ENCODE measurements at regions not wholly inside any gene's neighbourhood (a gene's known extent, or its start where the extent isn't known, plus 50 kb on each side); places are given as distances from the start of the nearest gene placed in this dataset.

DNA sequence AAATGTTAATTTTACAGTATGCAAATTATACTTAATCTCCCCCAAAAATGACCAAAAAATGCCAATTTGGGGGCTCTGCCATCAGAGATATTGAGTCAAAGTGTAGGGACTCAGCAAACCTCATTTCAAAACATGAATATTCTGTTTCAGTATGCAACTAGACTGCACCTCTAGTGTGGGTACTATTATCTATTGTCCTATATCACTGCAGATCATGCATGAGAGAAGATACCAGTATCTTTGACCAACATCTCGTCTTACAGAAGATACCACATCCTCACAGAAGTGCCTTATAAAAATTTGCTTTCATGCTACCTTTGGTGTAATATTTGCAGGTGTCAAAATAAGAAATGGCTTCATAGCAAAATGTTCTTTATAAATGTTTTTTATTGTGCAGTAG is 623.8 kb downstream of the TENT5A start:
- Histone ChIP-seq H3K4me1 (ENCODE audit: control insufficient read depth in 1 of 2, insufficient read depth in 2 of 2, low read depth in 1 of 2, low read length in 1 of 2) (no peaks in the 10 kb centered on the region; a peak in 1 of 4 replicates), H3K4me3 (ENCODE audit: low read depth in 2 of 2, low read length in 1 of 2) (no peak overlapping the region), H2AFZ (ENCODE audit: low read depth) (no peak overlapping the region), H3F3A (replicated peaks; ENCODE audit: insufficient read depth) (no peaks in the 10 kb centered on the region), H4K20me1 (ENCODE audit: insufficient read depth) (no peaks in the 10 kb centered on the region), H3K27me3 (ENCODE audit: insufficient read depth) (no peaks in the 10 kb centered on the region), H3K9me3 (no peaks in the 10 kb centered on the region), H3K79me2 (ENCODE audit: insufficient read depth) (no peaks in the 10 kb centered on the region), H3K4me2 (no peak overlapping the region), H3K9ac (no peak overlapping the region), H3K9me2 (no peaks in the 10 kb centered on the region), H3K27ac (ENCODE audit: low read depth in 2 of 2, low read length in 1 of 2) (no peak overlapping the region), H3K36me3 (replicated peaks in 1 of 2; ENCODE audit: control insufficient read depth in 1 of 2, insufficient read depth in 2 of 2, low read length in 1 of 2) (no peaks in the 10 kb centered on the region)
- no peak for DNase-seq
- CTCF ChIA-PET, result no interaction called here
- POLR2A ChIA-PET, result no interaction called here
- TF ChIP-seq TAF1 (IDR thresholded peaks at IDR 0.05; ENCODE audit: borderline replicate concordance, low read depth, low read length) (no peak), FOSL2 (IDR thresholded peaks at IDR 0.05; ENCODE audit: borderline replicate concordance, low read depth) (no peak), RAD21 (IDR thresholded peaks at IDR 0.05; ENCODE audit: low read length) (no peak), JUND (IDR thresholded peaks at IDR 0.05) (no peak), ELF1 (IDR thresholded peaks at IDR 0.05) (no peak), TCF12 (IDR thresholded peaks at IDR 0.05) (no peak), FOXM1 (IDR thresholded peaks at IDR 0.05; ENCODE audit: low read depth) (no peak), RFX5 (IDR thresholded peaks at IDR 0.05; ENCODE audit: low read length) (no peak), POLR2AphosphoS5 (IDR thresholded peaks at IDR 0.05; ENCODE audit: low read depth, low read length) (no peak)
- TF ChIP-seq, protein P1, sequence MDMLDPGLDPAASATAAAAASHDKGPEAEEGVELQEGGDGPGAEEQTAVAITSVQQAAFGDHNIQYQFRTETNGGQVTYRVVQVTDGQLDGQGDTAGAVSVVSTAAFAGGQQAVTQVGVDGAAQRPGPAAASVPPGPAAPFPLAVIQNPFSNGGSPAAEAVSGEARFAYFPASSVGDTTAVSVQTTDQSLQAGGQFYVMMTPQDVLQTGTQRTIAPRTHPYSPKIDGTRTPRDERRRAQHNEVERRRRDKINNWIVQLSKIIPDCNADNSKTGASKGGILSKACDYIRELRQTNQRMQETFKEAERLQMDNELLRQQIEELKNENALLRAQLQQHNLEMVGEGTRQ (IDR thresholded peaks at IDR 0.05; ENCODE audit: borderline replicate concordance, low read depth, low read length), result no peak
- TF ChIP-seq, protein P2, sequence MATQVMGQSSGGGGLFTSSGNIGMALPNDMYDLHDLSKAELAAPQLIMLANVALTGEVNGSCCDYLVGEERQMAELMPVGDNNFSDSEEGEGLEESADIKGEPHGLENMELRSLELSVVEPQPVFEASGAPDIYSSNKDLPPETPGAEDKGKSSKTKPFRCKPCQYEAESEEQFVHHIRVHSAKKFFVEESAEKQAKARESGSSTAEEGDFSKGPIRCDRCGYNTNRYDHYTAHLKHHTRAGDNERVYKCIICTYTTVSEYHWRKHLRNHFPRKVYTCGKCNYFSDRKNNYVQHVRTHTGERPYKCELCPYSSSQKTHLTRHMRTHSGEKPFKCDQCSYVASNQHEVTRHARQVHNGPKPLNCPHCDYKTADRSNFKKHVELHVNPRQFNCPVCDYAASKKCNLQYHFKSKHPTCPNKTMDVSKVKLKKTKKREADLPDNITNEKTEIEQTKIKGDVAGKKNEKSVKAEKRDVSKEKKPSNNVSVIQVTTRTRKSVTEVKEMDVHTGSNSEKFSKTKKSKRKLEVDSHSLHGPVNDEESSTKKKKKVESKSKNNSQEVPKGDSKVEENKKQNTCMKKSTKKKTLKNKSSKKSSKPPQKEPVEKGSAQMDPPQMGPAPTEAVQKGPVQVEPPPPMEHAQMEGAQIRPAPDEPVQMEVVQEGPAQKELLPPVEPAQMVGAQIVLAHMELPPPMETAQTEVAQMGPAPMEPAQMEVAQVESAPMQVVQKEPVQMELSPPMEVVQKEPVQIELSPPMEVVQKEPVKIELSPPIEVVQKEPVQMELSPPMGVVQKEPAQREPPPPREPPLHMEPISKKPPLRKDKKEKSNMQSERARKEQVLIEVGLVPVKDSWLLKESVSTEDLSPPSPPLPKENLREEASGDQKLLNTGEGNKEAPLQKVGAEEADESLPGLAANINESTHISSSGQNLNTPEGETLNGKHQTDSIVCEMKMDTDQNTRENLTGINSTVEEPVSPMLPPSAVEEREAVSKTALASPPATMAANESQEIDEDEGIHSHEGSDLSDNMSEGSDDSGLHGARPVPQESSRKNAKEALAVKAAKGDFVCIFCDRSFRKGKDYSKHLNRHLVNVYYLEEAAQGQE (IDR thresholded peaks at IDR 0.05; ENCODE audit: low read depth, low read length), result no peak
- TF ChIP-seq, protein P3, sequence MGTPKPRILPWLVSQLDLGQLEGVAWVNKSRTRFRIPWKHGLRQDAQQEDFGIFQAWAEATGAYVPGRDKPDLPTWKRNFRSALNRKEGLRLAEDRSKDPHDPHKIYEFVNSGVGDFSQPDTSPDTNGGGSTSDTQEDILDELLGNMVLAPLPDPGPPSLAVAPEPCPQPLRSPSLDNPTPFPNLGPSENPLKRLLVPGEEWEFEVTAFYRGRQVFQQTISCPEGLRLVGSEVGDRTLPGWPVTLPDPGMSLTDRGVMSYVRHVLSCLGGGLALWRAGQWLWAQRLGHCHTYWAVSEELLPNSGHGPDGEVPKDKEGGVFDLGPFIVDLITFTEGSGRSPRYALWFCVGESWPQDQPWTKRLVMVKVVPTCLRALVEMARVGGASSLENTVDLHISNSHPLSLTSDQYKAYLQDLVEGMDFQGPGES (IDR thresholded peaks at IDR 0.05; ENCODE audit: low read depth, low read length), result no peak
- WGBS (ENCODE audit: low lambda C conversion rate), result 56% methylated on average over 1 of the region's 1 CpG

GRCh38 chr6:81126150-81126549 is 626.3 kb downstream of the TENT5A start:
- Histone ChIP-seq H3K79me2 (ENCODE audit: insufficient read depth) (no peaks in the 10 kb centered on the region), H3K4me1 (ENCODE audit: control insufficient read depth in 1 of 2, insufficient read depth in 2 of 2, low read depth in 1 of 2, low read length in 1 of 2) (no peaks in the 10 kb centered on the region; a peak in 1 of 4 replicates), H3K36me3 (replicated peaks in 1 of 2; ENCODE audit: control insufficient read depth in 1 of 2, insufficient read depth in 2 of 2, low read length in 1 of 2) (no peaks in the 10 kb centered on the region), H2AFZ (ENCODE audit: low read depth) (no peak overlapping the region), H3K9me3 (no peaks in the 10 kb centered on the region; the same call in 1 of the 2 replicates), H3K9me2 (no peaks in the 10 kb centered on the region), H4K20me1 (ENCODE audit: insufficient read depth) (no peaks in the 10 kb centered on the region), H3K27me3 (ENCODE audit: insufficient read depth) (no peaks in the 10 kb centered on the region), H3K4me3 (ENCODE audit: low read depth in 2 of 2, low read length in 1 of 2) (no peak overlapping the region), H3K9ac (no peak overlapping the region), H3K27ac (ENCODE audit: low read depth in 2 of 2, low read length in 1 of 2) (no peak overlapping the region), H3K4me2 (no peak overlapping the region), H3F3A (replicated peaks; ENCODE audit: insufficient read depth) (no peaks in the 10 kb centered on the region)
- TF ChIP-seq FOSL2 (IDR thresholded peaks at IDR 0.05; ENCODE audit: borderline replicate concordance, low read depth) (no peak), NRF1 (IDR thresholded peaks at IDR 0.05; ENCODE audit: low read depth, low read length) (no peak), JUND (IDR thresholded peaks at IDR 0.05) (0 out of 2 replicates have a peak, but pooled peaks have one; percentile 10), CTCF (IDR thresholded peaks at IDR 0.05) (no peak)
- CTCF ChIA-PET, result interaction anchor here (1.8 kb wide), 1 partner anchor 912 kb away, joined by 3 read pairs; no protein-coding TSS in a partner anchor
- 58% methylated on average over 2 of the region's 2 CpGs for WGBS (ENCODE audit: low lambda C conversion rate)
- no peak for DNase-seq
- POLR2A ChIA-PET, result no interaction called here
